A673 (cell line): ENCODE measurements at regions not wholly inside any gene's neighbourhood (a gene's known extent, or its start where the extent isn't known, plus 50 kb on each side); places are given as distances from the start of the nearest gene placed in this dataset.

Experiments
- CTCF ChIP-seq: fragments of 300-800, 200-600 bp; sonication (generic); conservative IDR thresholded peaks from 2 replicates; pipeline ENCODE4 v1.5.1; 2017; ENCODE audit warnings: low read depth, mild to moderate bottlenecking, antibody characterized with exemption, low read length, moderate library complexity, mixed read lengths
- EZH2 ChIP-seq: fragments of 200-600 bp; sonication (generic); IDR thresholded peaks from 2 replicates; pipeline ENCODE4 v1.6.1; 2017; ENCODE audit warnings: borderline replicate concordance, low read depth, mild to moderate bottlenecking, mixed read lengths, antibody characterized with exemption, low read length; ENCODE audit not compliant: poor library complexity, severe bottlenecking

GRCh38 chr12:43294916-43295315, 257.1 kb downstream of the ADAMTS20 start:
- TF ChIP-seq CTCF (no peak), EZH2 (no peak)
